ENCODE measurements at regions not wholly inside any gene's neighbourhood (a gene's known extent, or its start where the extent isn't known, plus 50 kb on each side); places are given as distances from the start of the nearest gene placed in this dataset.

GRCh38 chr14:22487401-22487800 lies 101.6 kb downstream of the DAD1 start:
- TF ChIP-seq CREB1 (IDR thresholded peaks at IDR 0.05; ENCODE audit: low read depth): no peak
- TF ChIP-seq YY1 (IDR thresholded peaks at IDR 0.05; ENCODE audit: low read depth): no peak
- TF ChIP-seq MAX (IDR thresholded peaks at IDR 0.05): no peak
- TF ChIP-seq FOXM1 (IDR thresholded peaks at IDR 0.05; ENCODE audit: borderline replicate concordance, low read depth): no peak
- no peak for TF ChIP-seq TEAD4 (IDR thresholded peaks at IDR 0.05)
- TF ChIP-seq RAD21 (IDR thresholded peaks at IDR 0.05; ENCODE audit: low read depth): no peak
- TF ChIP-seq USF1 (IDR thresholded peaks at IDR 0.05): no peak
- TF ChIP-seq TCF12 (IDR thresholded peaks at IDR 0.05; ENCODE audit: low read depth): no peak
- TF ChIP-seq NFIC (IDR thresholded peaks at IDR 0.05): no peak
- TF ChIP-seq, protein P1, sequence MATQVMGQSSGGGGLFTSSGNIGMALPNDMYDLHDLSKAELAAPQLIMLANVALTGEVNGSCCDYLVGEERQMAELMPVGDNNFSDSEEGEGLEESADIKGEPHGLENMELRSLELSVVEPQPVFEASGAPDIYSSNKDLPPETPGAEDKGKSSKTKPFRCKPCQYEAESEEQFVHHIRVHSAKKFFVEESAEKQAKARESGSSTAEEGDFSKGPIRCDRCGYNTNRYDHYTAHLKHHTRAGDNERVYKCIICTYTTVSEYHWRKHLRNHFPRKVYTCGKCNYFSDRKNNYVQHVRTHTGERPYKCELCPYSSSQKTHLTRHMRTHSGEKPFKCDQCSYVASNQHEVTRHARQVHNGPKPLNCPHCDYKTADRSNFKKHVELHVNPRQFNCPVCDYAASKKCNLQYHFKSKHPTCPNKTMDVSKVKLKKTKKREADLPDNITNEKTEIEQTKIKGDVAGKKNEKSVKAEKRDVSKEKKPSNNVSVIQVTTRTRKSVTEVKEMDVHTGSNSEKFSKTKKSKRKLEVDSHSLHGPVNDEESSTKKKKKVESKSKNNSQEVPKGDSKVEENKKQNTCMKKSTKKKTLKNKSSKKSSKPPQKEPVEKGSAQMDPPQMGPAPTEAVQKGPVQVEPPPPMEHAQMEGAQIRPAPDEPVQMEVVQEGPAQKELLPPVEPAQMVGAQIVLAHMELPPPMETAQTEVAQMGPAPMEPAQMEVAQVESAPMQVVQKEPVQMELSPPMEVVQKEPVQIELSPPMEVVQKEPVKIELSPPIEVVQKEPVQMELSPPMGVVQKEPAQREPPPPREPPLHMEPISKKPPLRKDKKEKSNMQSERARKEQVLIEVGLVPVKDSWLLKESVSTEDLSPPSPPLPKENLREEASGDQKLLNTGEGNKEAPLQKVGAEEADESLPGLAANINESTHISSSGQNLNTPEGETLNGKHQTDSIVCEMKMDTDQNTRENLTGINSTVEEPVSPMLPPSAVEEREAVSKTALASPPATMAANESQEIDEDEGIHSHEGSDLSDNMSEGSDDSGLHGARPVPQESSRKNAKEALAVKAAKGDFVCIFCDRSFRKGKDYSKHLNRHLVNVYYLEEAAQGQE (IDR thresholded peaks at IDR 0.05; ENCODE audit: low read depth): no peak
- TF ChIP-seq ZBTB7A (IDR thresholded peaks at IDR 0.05; ENCODE audit: low read depth): no peak

DNA sequence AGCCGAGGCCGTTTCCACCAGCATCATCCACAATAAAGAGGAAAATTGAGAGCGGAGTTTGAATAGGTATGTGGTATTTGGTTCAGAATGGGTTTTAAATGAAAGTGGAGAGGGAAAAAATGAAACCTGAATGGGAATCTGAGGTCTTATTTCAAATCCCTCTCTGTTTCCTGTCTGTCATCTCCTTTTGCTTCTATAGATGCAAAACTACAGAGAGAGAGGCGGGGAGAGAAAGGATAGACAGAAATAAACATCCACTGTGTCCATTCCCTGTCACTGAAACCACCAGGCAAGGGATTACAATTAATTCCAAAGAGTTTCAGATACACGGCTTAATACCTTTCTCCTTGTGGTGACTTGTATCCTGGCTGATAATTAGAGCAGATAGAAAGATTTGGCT lies 102.3 kb downstream of the DAD1 start:
- no peak for TF ChIP-seq EGR1 (IDR thresholded peaks at IDR 0.05)
- no peak for TF ChIP-seq FOXM1 (IDR thresholded peaks at IDR 0.05; ENCODE audit: borderline replicate concordance, low read depth)
- no peak for TF ChIP-seq USF1 (IDR thresholded peaks at IDR 0.05)
- TF ChIP-seq TCF12 (IDR thresholded peaks at IDR 0.05; ENCODE audit: low read depth): no peak
- TF ChIP-seq NFIC (IDR thresholded peaks at IDR 0.05): no peak
- no peak for TF ChIP-seq ZBTB7A (IDR thresholded peaks at IDR 0.05; ENCODE audit: low read depth)
- no peak for TF ChIP-seq TEAD4 (IDR thresholded peaks at IDR 0.05)
- TF ChIP-seq CREB1 (IDR thresholded peaks at IDR 0.05; ENCODE audit: low read depth): no peak
- no peak for TF ChIP-seq YY1 (IDR thresholded peaks at IDR 0.05; ENCODE audit: low read depth)
- no peak for TF ChIP-seq RAD21 (IDR thresholded peaks at IDR 0.05; ENCODE audit: low read depth)
- no peak for TF ChIP-seq EP300 (IDR thresholded peaks at IDR 0.05; ENCODE audit: borderline replicate concordance)
- TF ChIP-seq CEBPB (IDR thresholded peaks at IDR 0.05): no peak
- no peak for TF ChIP-seq MAX (IDR thresholded peaks at IDR 0.05)
- no peak for TF ChIP-seq TAF1 (IDR thresholded peaks at IDR 0.05; ENCODE audit: low read depth)
- TF ChIP-seq, protein P1 (IDR thresholded peaks at IDR 0.05; ENCODE audit: low read depth): no peak

DNA sequence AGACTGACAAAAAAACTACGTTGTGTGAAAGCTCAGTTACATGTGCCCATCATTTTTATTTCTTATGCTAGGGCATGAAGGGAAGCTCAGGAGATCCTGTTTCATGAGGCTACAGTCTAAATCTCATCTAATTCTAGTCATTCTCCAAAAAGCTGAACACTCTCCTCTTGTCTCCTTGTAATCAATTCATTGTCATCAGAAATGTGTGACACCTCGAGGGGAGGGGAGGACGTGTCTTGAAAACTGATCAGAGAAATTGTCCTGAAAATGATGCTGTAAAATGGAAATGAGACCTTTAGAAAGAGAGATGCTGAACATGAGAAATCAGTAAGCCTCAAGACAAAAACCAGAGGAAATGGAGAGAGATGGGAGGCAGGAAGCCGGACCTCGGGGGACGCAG lies 103.4 kb downstream of the DAD1 start:
- TF ChIP-seq, protein P1 (IDR thresholded peaks at IDR 0.05; ENCODE audit: low read depth): no peak
- no peak for TF ChIP-seq USF1 (IDR thresholded peaks at IDR 0.05)
- TF ChIP-seq TAF1 (IDR thresholded peaks at IDR 0.05; ENCODE audit: low read depth): no peak

DNA sequence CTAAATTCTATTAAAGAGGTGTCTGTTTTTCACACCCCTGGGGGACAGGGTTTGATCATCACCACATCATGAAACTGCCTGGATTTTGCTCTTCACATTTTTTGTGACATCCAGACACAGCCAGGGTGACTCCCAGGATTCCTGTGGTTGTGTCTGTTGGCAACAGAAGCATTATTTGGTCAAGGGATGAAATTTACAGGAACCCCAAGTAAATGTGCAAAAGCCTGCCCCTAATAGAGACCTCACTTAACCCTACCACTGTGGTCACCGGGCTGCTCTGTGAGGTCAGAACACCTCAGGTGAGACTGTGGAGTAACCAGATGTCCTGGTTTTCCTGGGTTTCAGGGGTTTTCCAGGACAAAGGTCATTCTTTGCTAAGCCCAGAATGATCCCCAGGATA lies 103.8 kb downstream of the DAD1 start:
- no peak for TF ChIP-seq EGR1 (IDR thresholded peaks at IDR 0.05)
- TF ChIP-seq NFIC (IDR thresholded peaks at IDR 0.05): no peak
- TF ChIP-seq TCF12 (IDR thresholded peaks at IDR 0.05; ENCODE audit: low read depth): no peak
- no peak for TF ChIP-seq EP300 (IDR thresholded peaks at IDR 0.05; ENCODE audit: borderline replicate concordance)
- TF ChIP-seq MAX (IDR thresholded peaks at IDR 0.05): no peak
- no peak for TF ChIP-seq CREB1 (IDR thresholded peaks at IDR 0.05; ENCODE audit: low read depth)
